ENCODE measurements at regions not wholly inside any gene's neighbourhood (a gene's known extent, or its start where the extent isn't known, plus 50 kb on each side); places are given as distances from the start of the nearest gene placed in this dataset.

DNA sequence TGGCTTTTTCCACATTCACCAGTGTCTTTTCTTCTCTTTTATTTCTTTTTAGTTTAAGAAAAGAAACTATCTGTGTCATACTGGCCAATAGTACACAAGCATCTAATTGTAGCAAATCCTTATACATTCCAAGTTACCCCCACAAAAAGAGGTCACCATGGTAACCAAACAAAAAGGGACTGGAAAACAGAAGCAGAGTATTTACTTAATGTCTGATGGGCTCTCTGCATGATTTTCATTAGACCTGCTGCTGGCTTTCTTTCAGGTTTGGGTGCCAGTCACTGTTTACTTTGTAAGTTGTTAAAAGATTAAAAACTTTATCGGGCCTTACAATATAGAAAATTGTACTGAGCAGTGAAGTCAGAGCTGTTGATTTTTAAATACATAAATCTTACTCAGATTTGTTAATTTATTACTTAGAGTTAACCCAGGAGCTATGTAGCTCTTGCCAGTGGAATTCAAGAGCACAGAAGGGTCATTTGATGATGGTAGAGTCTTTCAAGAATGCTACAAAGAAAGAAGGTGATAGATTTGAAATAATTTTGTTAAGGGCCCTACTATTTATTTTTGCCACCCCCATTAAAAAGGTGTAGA is 123.9 kb downstream of the BRMS1L start:
- TF ChIP-seq, protein P1, sequence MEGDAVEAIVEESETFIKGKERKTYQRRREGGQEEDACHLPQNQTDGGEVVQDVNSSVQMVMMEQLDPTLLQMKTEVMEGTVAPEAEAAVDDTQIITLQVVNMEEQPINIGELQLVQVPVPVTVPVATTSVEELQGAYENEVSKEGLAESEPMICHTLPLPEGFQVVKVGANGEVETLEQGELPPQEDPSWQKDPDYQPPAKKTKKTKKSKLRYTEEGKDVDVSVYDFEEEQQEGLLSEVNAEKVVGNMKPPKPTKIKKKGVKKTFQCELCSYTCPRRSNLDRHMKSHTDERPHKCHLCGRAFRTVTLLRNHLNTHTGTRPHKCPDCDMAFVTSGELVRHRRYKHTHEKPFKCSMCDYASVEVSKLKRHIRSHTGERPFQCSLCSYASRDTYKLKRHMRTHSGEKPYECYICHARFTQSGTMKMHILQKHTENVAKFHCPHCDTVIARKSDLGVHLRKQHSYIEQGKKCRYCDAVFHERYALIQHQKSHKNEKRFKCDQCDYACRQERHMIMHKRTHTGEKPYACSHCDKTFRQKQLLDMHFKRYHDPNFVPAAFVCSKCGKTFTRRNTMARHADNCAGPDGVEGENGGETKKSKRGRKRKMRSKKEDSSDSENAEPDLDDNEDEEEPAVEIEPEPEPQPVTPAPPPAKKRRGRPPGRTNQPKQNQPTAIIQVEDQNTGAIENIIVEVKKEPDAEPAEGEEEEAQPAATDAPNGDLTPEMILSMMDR (IDR thresholded peaks at IDR 0.05), result no peak
- no peak for TF ChIP-seq POLR2A (IDR thresholded peaks at IDR 0.05)

Measured in adrenal gland (tissue), 5 donors.